Activated CD8-positive, alpha-beta T cell treated with anti-CD3 and anti-CD28 coated beads for 36 hours (primary cell): ENCODE measurements at regions not wholly inside any gene's neighbourhood (a gene's known extent, or its start where the extent isn't known, plus 50 kb on each side); places are given as distances from the start of the nearest gene placed in this dataset.
"Not testable (repeated sequence)": the region's sequence is repeated elsewhere in the genome, so short reads cannot be mapped to it uniquely, and the experiment has no call there.

Experiments used
- ATAC-seq: fragments of 200-7000 bp; cut with Tn5 transposase; one replicate; pipeline ENCODE4 v1.10.0; 2021; ENCODE audit warnings: mild to moderate bottlenecking, moderate library complexity
- CTCF ChIA-PET: fragments of 350-600 bp; sonication (Branson Sonifier 250); formaldehyde crosslinking; loops from one replicate; lab custom pipeline; 2021; ENCODE audit warnings: antibody characterized with exemption; lab: Charles Lee
- POLR2A ChIA-PET: fragments of 350-600 bp; sonication (Branson Sonifier 250); formaldehyde crosslinking; loops from one replicate; lab custom pipeline; 2021; ENCODE audit warnings: antibody characterized with exemption; lab: Charles Lee
- DNase-seq: peaks from one replicate; pipeline ENCODE4 v3.0.0-alpha.2; 2020
- H3K27ac Mint-ChIP-seq: one replicate; pipeline ENCODE4 v1.8.0; 2021; ENCODE audit warnings: mild to moderate bottlenecking, mixed read lengths
- H3K27me3 Mint-ChIP-seq: one replicate; pipeline ENCODE4 v1.8.0; 2021; ENCODE audit warnings: mixed read lengths
- H3K36me3 Mint-ChIP-seq: one replicate; pipeline ENCODE4 v1.8.0; 2021; ENCODE audit warnings: low read depth, mixed read lengths
- H3K4me1 Mint-ChIP-seq: one replicate; pipeline ENCODE4 v1.8.0; 2021; ENCODE audit warnings: low read depth, mixed read lengths
- H3K4me3 Mint-ChIP-seq: one replicate; pipeline ENCODE4 v1.8.0; 2021; ENCODE audit warnings: mild to moderate bottlenecking, moderate library complexity, mixed read lengths
- H3K9me3 Mint-ChIP-seq: one replicate; pipeline ENCODE4 v1.8.0; 2021; ENCODE audit warnings: mixed read lengths
- intact Hi-C: fragments of 100-400 bp; cut with micrococcal nuclease; formaldehyde crosslinking; loops from one replicate; pipeline ENCODE4 v1.10.0; 2022
- TF ChIP-seq, protein P1 (sequence below): fragments of 200-600 bp; IDR thresholded peaks from one replicate; pipeline ENCODE4 v1.8.0; 2022; ENCODE audit warnings: antibody characterized with exemption, mild to moderate bottlenecking

DNA sequence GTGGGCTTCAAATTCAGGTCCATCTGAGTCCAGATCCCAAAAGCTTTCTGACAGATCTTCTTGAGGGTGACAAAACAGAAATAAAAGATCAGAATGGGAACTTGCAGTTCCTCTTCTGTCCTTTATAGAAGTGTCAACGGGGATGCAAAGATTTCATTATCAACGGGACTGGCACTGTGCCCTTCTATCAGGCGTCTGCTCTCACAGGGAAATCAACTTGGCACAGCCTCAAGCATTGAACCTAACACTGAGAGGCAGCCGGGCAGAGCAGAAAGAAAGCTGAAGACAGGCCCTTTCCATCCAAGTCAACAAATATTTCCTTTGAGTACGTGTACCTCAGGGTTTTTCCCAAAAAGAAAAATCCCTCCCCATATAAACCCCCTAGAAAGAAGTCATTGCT lies 136.4 kb upstream of the RRN3 start:
- H3K4me3 Mint-ChIP-seq, H3K9me3 Mint-ChIP-seq, H3K27ac Mint-ChIP-seq, CTCF ChIA-PET, DNase-seq, H3K27me3 Mint-ChIP-seq, H3K36me3 Mint-ChIP-seq, ATAC-seq, POLR2A ChIA-PET, H3K4me1 Mint-ChIP-seq, intact Hi-C loops: not testable (repeated sequence)

DNA sequence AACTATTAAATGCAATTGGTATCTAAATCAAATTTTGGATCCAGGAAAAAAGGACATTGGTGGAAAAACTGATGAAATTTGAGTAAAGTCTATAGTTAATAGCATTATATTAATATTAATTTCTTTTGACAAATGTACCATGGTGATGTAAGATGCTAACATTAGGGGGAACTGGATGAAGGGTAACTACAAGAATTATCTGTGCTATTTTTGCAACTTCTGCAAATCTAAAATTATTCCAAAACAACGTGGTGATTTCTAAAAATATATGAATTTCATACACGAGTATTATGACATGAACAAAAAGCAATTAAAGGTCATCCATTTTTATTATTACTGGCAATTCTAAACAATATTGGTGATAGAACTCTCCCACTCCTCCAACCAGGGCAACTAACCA lies 135.6 kb upstream of the RRN3 start:
- H3K27me3 Mint-ChIP-seq, H3K4me1 Mint-ChIP-seq, DNase-seq, POLR2A ChIA-PET, H3K36me3 Mint-ChIP-seq, intact Hi-C loops, CTCF ChIA-PET, H3K27ac Mint-ChIP-seq, H3K4me3 Mint-ChIP-seq, ATAC-seq, H3K9me3 Mint-ChIP-seq: not testable (repeated sequence)

DNA sequence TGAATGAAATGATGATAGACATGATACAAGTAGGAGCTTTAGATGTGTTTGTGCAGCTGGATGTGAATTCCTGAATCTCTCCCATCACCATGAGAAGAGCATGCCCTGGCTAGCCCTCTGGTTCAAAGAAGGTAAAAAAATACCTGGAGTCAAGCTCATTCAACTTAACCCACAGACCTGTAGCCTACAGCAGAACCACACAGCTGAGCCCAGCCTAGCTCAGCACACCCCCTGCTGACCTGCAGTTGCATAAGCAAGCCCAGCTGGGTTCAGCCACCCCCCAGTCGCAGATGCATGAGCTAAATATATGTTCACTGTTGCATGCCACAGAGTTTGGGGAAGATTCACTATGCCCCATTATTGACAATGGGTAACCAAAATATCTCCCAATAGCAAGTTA lies 130.6 kb upstream of the RRN3 start:
- POLR2A ChIA-PET, H3K27ac Mint-ChIP-seq, H3K4me3 Mint-ChIP-seq: not testable (repeated sequence)

DNA sequence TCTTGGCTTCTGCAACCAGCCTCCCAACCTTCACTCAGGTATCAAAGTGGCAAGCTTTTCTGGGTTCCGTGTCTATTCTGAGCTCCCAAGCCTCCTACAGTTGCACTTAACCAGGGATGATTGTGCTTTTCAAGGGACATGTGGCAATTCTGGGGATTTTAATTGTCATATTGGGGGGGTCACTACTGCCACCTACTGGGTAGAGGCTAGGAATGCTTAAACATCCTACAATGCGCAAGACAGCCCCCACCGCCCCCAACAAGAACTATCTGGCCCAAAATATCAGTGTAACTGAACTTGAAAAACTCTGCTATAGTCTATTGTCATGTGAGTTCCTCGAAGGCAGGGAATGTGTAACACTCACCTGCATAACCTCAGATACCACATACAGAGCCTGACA lies 129.3 kb upstream of the RRN3 start:
- H3K36me3 Mint-ChIP-seq, DNase-seq, H3K27ac Mint-ChIP-seq, POLR2A ChIA-PET, H3K4me3 Mint-ChIP-seq, intact Hi-C loops, CTCF ChIA-PET, H3K9me3 Mint-ChIP-seq, ATAC-seq, H3K27me3 Mint-ChIP-seq, H3K4me1 Mint-ChIP-seq: not testable (repeated sequence)

More for the DNA sequence above, 130.6 kb upstream of the RRN3 start:
- intact Hi-C loops, DNase-seq, H3K36me3 Mint-ChIP-seq, CTCF ChIA-PET, H3K9me3 Mint-ChIP-seq, H3K4me1 Mint-ChIP-seq, ATAC-seq, H3K27me3 Mint-ChIP-seq: not testable (repeated sequence)

DNA sequence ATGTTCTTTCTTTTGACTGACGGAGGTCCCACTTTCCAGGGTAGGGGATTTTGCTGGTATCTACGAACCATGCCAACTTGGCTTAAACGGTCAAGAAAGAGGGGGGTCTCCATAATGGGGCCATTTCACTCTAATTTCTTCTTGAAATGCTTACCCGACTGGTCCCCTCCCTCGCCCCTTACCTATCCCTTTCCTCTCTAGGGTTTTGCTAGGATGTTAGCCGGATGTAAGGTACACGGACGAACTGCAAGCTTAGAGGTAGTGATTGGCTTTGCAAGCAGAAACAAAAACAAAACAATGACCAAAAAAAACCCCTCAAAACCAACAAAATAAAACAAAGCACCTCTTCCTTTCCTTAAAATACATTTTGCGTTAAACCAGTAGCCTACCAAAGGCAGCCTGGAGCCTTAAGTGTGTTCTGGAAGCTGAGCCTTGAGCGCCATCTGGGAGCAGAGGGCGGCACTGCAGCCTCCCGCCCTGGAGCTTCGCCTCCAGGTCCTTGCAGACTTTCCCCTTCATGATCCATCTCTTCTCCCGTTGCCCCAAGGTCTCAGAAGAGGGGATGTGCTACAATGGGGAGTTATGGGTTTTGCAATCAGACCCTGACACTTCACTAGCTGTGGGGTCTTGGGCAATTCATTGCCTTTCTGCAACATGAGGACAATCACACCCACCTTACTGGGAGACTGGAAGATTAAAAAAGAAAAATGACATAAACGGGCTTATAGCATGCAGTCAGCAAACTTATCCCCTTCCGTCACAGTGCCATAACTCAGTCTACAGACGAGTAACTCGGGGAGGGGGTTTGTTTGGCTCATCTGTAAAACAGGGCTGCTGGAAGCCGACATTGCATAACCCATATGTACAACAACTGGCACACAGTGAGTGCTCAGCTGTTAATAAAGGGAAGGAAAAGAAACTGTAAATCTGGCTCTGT lies 125.9 kb upstream of the RRN3 start:
- H3K27me3 Mint-ChIP-seq, POLR2A ChIA-PET, H3K27ac Mint-ChIP-seq, H3K4me1 Mint-ChIP-seq, H3K9me3 Mint-ChIP-seq, CTCF ChIA-PET, H3K36me3 Mint-ChIP-seq, H3K4me3 Mint-ChIP-seq, intact Hi-C loops: not testable (repeated sequence)
- peak; percentile 88 for ATAC-seq
- TF ChIP-seq, protein P1, sequence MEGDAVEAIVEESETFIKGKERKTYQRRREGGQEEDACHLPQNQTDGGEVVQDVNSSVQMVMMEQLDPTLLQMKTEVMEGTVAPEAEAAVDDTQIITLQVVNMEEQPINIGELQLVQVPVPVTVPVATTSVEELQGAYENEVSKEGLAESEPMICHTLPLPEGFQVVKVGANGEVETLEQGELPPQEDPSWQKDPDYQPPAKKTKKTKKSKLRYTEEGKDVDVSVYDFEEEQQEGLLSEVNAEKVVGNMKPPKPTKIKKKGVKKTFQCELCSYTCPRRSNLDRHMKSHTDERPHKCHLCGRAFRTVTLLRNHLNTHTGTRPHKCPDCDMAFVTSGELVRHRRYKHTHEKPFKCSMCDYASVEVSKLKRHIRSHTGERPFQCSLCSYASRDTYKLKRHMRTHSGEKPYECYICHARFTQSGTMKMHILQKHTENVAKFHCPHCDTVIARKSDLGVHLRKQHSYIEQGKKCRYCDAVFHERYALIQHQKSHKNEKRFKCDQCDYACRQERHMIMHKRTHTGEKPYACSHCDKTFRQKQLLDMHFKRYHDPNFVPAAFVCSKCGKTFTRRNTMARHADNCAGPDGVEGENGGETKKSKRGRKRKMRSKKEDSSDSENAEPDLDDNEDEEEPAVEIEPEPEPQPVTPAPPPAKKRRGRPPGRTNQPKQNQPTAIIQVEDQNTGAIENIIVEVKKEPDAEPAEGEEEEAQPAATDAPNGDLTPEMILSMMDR = peak; percentile 65
- DNase-seq = peak; percentile 2

DNA sequence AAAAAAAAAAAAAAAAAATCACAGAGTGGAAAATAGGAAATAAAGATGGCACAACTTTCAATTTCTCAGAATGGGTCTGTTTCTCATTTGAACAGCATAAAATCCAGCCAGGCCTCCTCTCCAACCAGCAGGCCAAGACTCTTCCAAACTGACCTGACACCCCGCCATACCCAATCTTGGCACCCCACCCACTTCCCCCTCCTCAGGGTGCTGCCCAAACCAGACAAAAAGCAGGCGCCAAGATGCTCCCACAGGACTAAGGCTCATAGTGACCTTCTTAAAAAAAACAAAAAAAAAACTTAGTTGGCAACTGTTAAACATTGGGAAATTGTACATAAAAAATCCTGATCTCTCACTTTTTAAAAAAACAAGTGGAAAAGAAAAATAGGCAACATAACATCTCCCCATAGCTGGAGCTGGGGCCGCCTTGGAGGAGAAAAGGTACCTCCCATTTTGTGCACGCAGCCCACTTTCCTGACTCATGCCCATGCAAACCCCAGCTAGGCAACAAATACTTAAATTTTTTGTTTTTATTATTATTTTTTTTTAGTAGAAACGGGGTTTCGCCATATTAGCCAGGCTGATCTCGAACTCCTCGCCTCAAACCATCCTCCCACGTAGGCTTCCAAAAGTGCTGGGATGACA lies 124.9 kb upstream of the RRN3 start:
- H3K9me3 Mint-ChIP-seq, POLR2A ChIA-PET, H3K36me3 Mint-ChIP-seq, DNase-seq, H3K4me3 Mint-ChIP-seq, ATAC-seq, intact Hi-C loops, H3K4me1 Mint-ChIP-seq, H3K27ac Mint-ChIP-seq, H3K27me3 Mint-ChIP-seq, CTCF ChIA-PET: not testable (repeated sequence)

DNA sequence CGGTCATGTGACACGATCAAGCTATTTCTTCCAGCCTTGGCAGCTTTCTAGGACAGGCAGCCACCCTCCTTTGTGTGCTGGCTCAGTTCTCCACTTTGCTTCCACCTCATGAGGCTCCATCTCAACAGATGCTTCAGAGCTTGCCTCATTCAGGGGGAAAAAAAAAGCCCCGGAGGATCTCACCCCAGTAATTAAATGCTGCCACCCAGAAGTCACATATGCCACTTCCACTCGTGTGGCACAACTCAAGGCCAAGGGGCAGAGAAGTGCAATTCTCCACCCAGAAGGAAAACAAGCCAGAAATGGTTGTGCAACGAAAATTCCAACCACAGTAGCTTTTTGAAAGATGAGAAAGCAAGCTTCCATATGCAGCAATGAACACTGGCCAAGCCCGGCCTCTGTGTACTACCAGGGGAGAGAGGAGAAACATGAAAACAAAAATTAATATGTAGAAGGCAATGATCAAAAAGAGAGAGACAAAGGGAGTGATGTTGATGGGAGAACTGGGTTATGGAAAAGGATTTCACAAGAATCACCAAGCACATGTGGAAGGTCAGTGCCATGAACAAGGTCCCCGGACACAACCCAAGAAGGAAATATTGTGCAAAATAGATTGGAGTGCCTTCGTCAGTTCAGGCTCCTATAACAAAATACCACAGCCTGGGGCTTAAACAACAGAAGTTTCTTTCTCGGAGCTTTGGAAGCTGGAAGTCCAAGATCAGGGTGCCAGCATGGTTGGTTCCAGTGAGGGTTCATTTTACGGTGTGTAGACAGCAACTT lies 113.3 kb upstream of the RRN3 start:
- POLR2A ChIA-PET, H3K4me3 Mint-ChIP-seq: not testable (repeated sequence)

DNA sequence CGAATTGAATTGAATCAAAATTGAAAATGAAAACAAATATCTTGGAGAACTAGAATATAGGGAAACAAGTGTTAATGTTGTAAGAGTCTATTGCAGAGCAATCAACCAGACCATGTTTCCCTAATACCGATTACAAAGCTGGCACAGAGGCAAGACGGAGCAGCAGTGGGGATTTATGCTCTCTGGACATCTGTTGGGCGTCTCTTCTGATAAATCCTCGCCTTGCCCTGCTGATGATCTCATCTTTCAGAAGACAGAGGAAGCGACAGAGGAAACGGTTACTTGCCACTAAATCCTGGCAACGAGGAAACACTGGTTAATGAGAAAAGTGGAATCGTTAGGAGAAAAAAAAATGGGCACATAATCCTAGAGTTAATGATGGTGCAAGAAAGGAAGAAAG lies 112.4 kb upstream of the RRN3 start:
- H3K9me3 Mint-ChIP-seq, DNase-seq, H3K4me3 Mint-ChIP-seq, H3K36me3 Mint-ChIP-seq, POLR2A ChIA-PET, H3K27ac Mint-ChIP-seq, ATAC-seq, CTCF ChIA-PET, H3K27me3 Mint-ChIP-seq, H3K4me1 Mint-ChIP-seq, intact Hi-C loops: not testable (repeated sequence)

More for the DNA sequence above, 113.3 kb upstream of the RRN3 start:
- H3K27ac Mint-ChIP-seq, H3K36me3 Mint-ChIP-seq, CTCF ChIA-PET, H3K27me3 Mint-ChIP-seq, H3K9me3 Mint-ChIP-seq, ATAC-seq, H3K4me1 Mint-ChIP-seq, DNase-seq, intact Hi-C loops: not testable (repeated sequence)

DNA sequence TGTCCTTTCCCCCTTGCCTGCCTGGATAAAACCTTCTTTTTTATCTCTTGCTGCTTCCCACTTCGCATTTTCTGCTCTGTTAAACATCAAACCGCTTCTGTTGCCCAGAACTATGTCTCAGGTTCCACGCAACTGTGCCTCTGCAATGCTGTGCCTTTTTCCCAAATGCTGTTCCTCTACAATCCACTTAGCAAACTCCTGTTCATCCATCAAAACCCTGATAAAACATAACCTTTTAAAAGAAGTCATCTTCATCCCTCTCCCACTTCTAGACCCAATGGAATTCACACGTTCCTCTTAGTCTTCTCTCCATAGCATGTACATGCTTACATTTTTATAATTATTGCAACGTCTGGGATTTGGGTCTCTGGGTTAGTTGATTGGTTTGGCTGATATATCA lies 111.9 kb upstream of the RRN3 start:
- ATAC-seq, H3K4me3 Mint-ChIP-seq, DNase-seq, H3K27ac Mint-ChIP-seq, CTCF ChIA-PET, intact Hi-C loops, H3K27me3 Mint-ChIP-seq, H3K36me3 Mint-ChIP-seq, H3K4me1 Mint-ChIP-seq, POLR2A ChIA-PET, H3K9me3 Mint-ChIP-seq: not testable (repeated sequence)

DNA sequence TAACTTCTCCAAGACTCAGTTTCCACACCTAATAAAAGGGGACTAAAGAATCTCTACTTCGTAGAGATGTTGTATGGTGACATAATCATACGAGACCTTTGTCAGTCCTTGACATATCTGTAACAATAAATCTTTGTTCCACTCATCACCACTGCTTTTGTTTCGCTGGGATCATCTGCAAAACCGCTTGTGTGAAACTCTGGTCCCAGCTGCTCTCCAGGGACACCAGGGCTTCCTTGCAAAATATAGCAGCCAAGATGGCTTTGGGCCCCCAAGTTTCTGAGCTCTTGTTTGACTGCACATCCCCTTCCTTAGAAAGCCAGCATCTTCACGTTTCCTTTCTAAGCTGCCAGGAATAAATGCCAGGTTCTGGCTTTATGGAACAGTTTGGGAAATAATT lies 110.5 kb upstream of the RRN3 start:
- intact Hi-C loops, DNase-seq, H3K4me3 Mint-ChIP-seq, H3K27me3 Mint-ChIP-seq, H3K4me1 Mint-ChIP-seq, H3K9me3 Mint-ChIP-seq, ATAC-seq, H3K27ac Mint-ChIP-seq, CTCF ChIA-PET, POLR2A ChIA-PET, H3K36me3 Mint-ChIP-seq: not testable (repeated sequence)
